Stimulated activated CD4-positive, alpha-beta T cell treated with anti-CD3 and anti-CD28 coated beads, TNF-alpha, amount 100 ng/mL, for 24 hours (primary cell): ENCODE measurements at regions not wholly inside any gene's neighbourhood (a gene's known extent, or its start where the extent isn't known, plus 50 kb on each side); places are given as distances from the start of the nearest gene placed in this dataset.

Source experiments
- DNase-seq, 3 experiments: peaks; one replicate each; pipeline ENCODE4 v3.0.0-alpha.2; 2020; ENCODE audit warnings: low read depth in 3 of 3

- no peak for DNase-seq
Measured at GRCh38 chr1:60444680-60445079, 371.1 kb upstream of the C1orf87 start.

- no peak for DNase-seq
Measured at GRCh38 chr1:60436186-60436585, 362.6 kb upstream of the C1orf87 start.

- DNase-seq = no peak
Measured at GRCh38 chr1:60431593-60431992, 358.0 kb upstream of the C1orf87 start.

- DNase-seq = no peak
Measured at GRCh38 chr1:60430375-60430774, 356.8 kb upstream of the C1orf87 start.

GRCh38 chr1:60428127-60428526 lies 354.6 kb upstream of the C1orf87 start:
- DNase-seq = no peak

DNA sequence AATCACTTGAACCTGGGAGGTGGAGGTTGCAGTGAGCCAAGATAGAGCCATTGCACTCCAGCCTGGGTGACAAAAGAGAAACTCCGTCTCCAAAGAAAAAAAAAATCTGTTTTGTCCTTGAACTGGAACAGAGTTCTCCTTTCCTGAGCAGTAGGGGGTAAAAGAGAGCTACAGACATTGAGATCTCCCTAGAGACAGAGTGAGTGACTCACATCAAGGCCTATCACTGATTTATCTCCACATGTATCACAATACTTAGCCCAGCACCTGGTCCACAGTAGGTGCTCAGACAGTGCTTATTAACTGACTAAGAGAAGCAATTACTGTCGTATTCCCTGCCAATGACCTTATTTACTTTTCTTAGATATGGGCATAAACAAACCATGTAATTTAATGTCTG lies 354.1 kb upstream of the C1orf87 start:
- DNase-seq = no peak

DNA sequence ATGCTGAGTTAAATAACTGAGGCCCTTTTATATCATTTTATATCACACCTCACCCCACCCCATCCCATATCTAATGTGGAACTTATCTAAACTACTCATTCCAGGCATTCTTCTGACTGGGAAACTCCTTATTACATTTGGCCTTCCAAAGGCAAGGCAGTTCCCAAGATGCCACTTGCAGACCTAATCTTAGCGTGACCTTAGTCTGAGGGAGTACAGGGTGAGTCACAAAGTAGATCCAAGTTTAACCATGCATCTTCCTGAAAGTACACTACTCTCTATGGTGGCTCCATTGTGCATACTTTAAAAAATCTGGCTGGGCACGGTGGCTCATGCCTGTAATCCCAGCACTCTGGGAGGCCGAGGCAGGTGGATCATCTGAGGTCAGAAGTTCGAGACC lies 353.6 kb upstream of the C1orf87 start:
- DNase-seq = no peak

- DNase-seq = no peak
Measured at GRCh38 chr1:60425528-60425927, 352.0 kb upstream of the C1orf87 start.

DNA sequence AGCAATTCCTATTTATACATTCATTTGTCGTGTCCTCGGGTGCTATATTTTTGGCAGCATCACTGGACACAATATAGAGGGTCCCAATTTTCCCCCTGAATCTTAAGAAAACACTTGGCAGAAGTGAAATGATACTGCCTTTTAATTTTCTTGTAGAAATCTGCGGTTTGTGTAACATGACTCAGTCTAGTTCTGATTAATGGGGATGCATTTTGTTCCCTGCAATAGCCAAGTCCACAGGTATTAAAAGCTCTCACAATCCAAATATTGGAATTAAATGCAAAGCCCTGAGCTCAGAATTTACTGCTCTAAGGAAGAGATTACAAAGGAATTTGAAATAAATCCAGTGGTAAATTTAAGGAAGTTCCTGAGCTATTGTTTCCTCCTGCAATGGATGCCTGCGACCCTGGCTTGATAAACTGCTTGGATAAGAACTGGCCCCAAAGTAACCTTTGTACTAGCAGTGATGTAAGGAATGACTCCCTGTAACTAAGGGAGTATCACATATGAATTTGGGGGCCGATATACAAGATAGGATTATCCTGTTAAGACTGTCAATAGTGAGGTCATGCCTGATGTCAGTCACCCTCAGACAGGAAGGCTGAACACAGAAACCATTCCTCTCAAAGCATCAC lies 349.7 kb upstream of the C1orf87 start:
- DNase-seq = no peak

- no peak for DNase-seq
Measured at GRCh38 chr1:60421965-60422364, 348.4 kb upstream of the C1orf87 start.

- no peak for DNase-seq
Measured at GRCh38 chr1:60419023-60419422, 345.5 kb upstream of the C1orf87 start.

DNA sequence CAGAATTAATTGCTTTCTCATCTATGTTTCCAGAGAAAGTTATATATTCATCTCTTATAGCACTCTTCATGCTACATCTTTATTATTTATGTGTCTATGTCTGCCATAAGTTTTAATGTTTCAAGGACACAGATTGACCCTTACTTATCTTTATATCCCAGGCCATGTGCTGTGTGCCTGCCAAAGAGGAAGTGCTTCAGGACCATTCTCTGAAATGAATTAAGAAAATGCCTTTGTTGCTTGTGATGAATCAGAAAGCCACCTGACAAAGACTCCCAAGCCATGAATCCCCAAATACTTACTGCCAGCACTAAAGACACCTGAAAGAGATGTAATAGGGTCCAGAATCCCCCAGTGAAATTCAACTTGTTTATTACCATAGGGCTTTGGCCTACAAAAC lies 342.1 kb upstream of the C1orf87 start:
- no peak for DNase-seq

- DNase-seq = no peak
Measured at GRCh38 chr1:60413091-60413490, 339.5 kb upstream of the C1orf87 start.

DNA sequence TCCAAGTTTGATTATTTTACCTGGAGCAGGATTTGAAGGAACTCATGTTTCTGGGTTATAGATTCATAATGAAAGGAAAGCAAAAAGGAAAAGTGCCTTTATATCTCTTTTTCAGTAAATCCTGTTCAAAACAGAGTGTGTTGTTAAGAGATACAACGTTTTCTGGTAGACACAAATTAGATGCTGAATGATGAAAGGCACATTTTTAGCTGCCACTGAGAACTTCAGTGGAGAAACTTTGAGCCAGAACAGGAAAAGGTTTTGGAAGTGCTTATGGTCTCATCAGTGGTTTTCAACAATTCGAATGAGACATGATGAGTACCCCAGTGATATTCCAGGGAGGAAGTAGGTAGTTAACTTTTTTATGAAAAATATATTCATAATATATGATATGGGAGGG lies 338.0 kb upstream of the C1orf87 start:
- DNase-seq = no peak

GRCh38 chr1:60402816-60403215 lies 329.2 kb upstream of the C1orf87 start:
- no peak for DNase-seq

DNA sequence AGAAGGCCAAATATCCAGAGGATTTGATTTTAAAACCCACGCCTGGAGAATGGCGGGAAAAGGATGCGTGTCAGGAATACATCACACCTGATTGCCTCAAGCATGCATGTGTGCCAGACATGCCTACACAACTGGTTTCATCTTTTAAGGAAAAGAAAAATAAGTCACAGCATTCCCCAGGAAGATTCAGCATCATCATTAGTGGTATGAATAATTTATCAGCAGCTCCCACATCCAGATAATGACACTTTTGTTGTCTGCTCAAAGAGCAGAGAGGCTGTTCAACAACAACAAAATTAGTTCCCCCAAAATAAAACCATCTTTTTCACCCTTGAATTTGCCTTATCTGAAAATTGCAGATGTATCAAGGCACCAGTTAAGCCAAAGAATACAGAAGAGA lies 328.6 kb upstream of the C1orf87 start:
- no peak for DNase-seq

GRCh38 chr1:60394436-60394835 lies 320.9 kb upstream of the C1orf87 start:
- DNase-seq = no peak

GRCh38 chr1:60390593-60391282 lies 317.2 kb upstream of the C1orf87 start:
- no peak for DNase-seq

- no peak for DNase-seq
Measured at GRCh38 chr1:60388092-60388987, 314.8 kb upstream of the C1orf87 start.

- no peak for DNase-seq
Measured at GRCh38 chr1:60387175-60387574, 313.6 kb upstream of the C1orf87 start.

DNA sequence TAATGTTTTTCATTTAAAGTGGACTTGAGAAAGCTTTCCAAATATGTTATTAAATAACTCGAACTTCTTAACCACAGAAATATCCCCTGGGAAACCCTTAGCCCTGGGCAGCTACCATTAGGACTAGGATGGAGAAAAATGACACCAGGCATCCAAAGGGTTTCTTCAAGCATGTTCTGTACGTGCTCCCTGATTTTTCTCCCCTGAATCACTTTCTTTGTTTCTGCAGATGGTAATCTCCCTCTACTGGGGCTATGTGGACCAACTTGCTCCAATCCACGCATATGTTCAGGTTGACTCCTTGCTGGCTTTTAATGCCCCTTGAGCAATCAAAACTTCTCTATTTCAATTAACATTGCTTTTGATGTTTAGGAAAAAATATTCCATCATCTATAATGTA lies 312.7 kb upstream of the C1orf87 start:
- no peak for DNase-seq

DNA sequence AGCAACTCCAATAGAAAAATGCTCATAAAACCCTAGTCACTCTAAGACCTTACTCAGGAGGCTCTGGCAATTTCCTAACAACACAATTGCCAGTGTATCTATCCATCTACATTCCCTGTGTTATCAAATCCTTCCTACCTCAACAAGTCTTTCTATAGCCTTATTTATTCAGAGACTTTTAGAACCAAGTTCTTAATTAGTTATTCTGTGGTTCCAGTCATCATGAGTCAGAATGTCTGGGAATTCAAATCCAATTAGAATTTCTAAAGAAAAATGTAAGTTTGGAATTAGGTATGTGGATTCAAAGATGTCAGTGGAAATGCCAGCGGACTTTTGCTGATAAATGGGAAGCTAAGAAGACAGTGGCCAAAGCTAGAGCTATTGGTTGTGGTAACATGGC lies 302.6 kb upstream of the C1orf87 start:
- no peak for DNase-seq

- DNase-seq = no peak
Measured at GRCh38 chr1:60374537-60374936, 301.0 kb upstream of the C1orf87 start.
